ENCODE measurements at regions not wholly inside any gene's neighbourhood (a gene's known extent, or its start where the extent isn't known, plus 50 kb on each side); places are given as distances from the start of the nearest gene placed in this dataset.

- Mint-ChIP-seq H3K4me3 (no peak overlapping the region), H3K27ac (no peak overlapping the region), H3K36me3 (ENCODE audit: low read depth) (no peaks in the 10 kb centered on the region), H3K4me1 (ENCODE audit: low read depth) (no peaks in the 10 kb centered on the region), H3K9me3 (peaks cover 5% of the 10 kb centered on the region), H3K27me3 (no peaks in the 10 kb centered on the region)
Observed at GRCh38 chr7:136637813-136638212, 230.6 kb upstream of the CHRM2 start.

GRCh38 chr7:136635751-136636150 is 232.7 kb upstream of the CHRM2 start:
- H3K27me3 Mint-ChIP-seq: no peaks in the 10 kb centered on the region
- H3K9me3 Mint-ChIP-seq: peaks cover 7% of the 10 kb centered on the region
- no peaks in the 10 kb centered on the region for H3K36me3 Mint-ChIP-seq (ENCODE audit: low read depth)
- H3K4me3 Mint-ChIP-seq: no peak overlapping the region
- no peaks in the 10 kb centered on the region for H3K4me1 Mint-ChIP-seq (ENCODE audit: low read depth)
- no peak overlapping the region for H3K27ac Mint-ChIP-seq

- H3K27me3 Mint-ChIP-seq: no peaks in the 10 kb centered on the region
- H3K36me3 Mint-ChIP-seq (ENCODE audit: low read depth): no peaks in the 10 kb centered on the region
- H3K9me3 Mint-ChIP-seq: peaks cover 11% of the 10 kb centered on the region
- H3K4me1 Mint-ChIP-seq (ENCODE audit: low read depth): no peaks in the 10 kb centered on the region
- H3K4me3 Mint-ChIP-seq: no peak overlapping the region
- no peak overlapping the region for H3K27ac Mint-ChIP-seq
Observed at GRCh38 chr7:136618818-136619217, 249.6 kb upstream of the CHRM2 start.

- Mint-ChIP-seq H3K36me3 (ENCODE audit: low read depth) (no peaks in the 10 kb centered on the region), H3K9me3 (peaks cover 16% of the 10 kb centered on the region), H3K4me1 (ENCODE audit: low read depth) (no peaks in the 10 kb centered on the region), H3K4me3 (no peak overlapping the region), H3K27ac (no peak overlapping the region), H3K27me3 (no peaks in the 10 kb centered on the region)
Observed at GRCh38 chr7:136617176-136617575, 251.3 kb upstream of the CHRM2 start.

- Mint-ChIP-seq H3K4me3 (no peak overlapping the region), H3K27me3 (no peaks in the 10 kb centered on the region), H3K27ac (no peak overlapping the region), H3K4me1 (ENCODE audit: low read depth) (no peaks in the 10 kb centered on the region), H3K36me3 (ENCODE audit: low read depth) (no peaks in the 10 kb centered on the region), H3K9me3 (peaks cover 5% of the 10 kb centered on the region)
Observed at GRCh38 chr7:136605532-136606329, 262.7 kb upstream of the CHRM2 start.

- H3K27ac Mint-ChIP-seq: no peak overlapping the region
- no peaks in the 10 kb centered on the region for H3K36me3 Mint-ChIP-seq (ENCODE audit: low read depth)
- H3K27me3 Mint-ChIP-seq: no peaks in the 10 kb centered on the region
- no peak overlapping the region for H3K4me3 Mint-ChIP-seq
- peaks cover 5% of the 10 kb centered on the region for H3K9me3 Mint-ChIP-seq
- no peaks in the 10 kb centered on the region for H3K4me1 Mint-ChIP-seq (ENCODE audit: low read depth)
Observed at GRCh38 chr7:136601772-136602171, 266.7 kb upstream of the CHRM2 start.

GRCh38 chr7:136600475-136600874 is 268.0 kb upstream of the CHRM2 start:
- Mint-ChIP-seq H3K27me3 (no peaks in the 10 kb centered on the region), H3K27ac (no peak overlapping the region), H3K4me3 (no peak overlapping the region), H3K36me3 (ENCODE audit: low read depth) (no peaks in the 10 kb centered on the region), H3K9me3 (peaks cover 5% of the 10 kb centered on the region), H3K4me1 (ENCODE audit: low read depth) (no peaks in the 10 kb centered on the region)

GRCh38 chr7:136594739-136595144 is 273.7 kb upstream of the CHRM2 start:
- H3K9me3 Mint-ChIP-seq: peaks cover 8% of the 10 kb centered on the region
- no peaks in the 10 kb centered on the region for H3K4me1 Mint-ChIP-seq (ENCODE audit: low read depth)
- no peaks in the 10 kb centered on the region for H3K36me3 Mint-ChIP-seq (ENCODE audit: low read depth)
- no peak overlapping the region for H3K4me3 Mint-ChIP-seq
- H3K27me3 Mint-ChIP-seq: no peaks in the 10 kb centered on the region
- no peak overlapping the region for H3K27ac Mint-ChIP-seq

GRCh38 chr7:136588216-136588615 is 280.2 kb upstream of the CHRM2 start:
- H3K27ac Mint-ChIP-seq: no peak overlapping the region
- peaks cover 12% of the 10 kb centered on the region for H3K9me3 Mint-ChIP-seq
- H3K4me1 Mint-ChIP-seq (ENCODE audit: low read depth): no peaks in the 10 kb centered on the region
- no peaks in the 10 kb centered on the region for H3K36me3 Mint-ChIP-seq (ENCODE audit: low read depth)
- no peak overlapping the region for H3K4me3 Mint-ChIP-seq
- no peaks in the 10 kb centered on the region for H3K27me3 Mint-ChIP-seq

GRCh38 chr7:136585954-136586670 is 282.3 kb upstream of the CHRM2 start:
- Mint-ChIP-seq H3K27me3 (no peaks in the 10 kb centered on the region), H3K27ac (no peak overlapping the region), H3K4me1 (ENCODE audit: low read depth) (no peaks in the 10 kb centered on the region), H3K36me3 (ENCODE audit: low read depth) (no peaks in the 10 kb centered on the region), H3K4me3 (no peak overlapping the region), H3K9me3 (peaks cover 10% of the 10 kb centered on the region)

- peaks cover 6% of the 10 kb centered on the region for H3K9me3 Mint-ChIP-seq
- H3K27me3 Mint-ChIP-seq: no peaks in the 10 kb centered on the region
- H3K36me3 Mint-ChIP-seq (ENCODE audit: low read depth): no peaks in the 10 kb centered on the region
- H3K27ac Mint-ChIP-seq: no peak overlapping the region
- no peaks in the 10 kb centered on the region for H3K4me1 Mint-ChIP-seq (ENCODE audit: low read depth)
- H3K4me3 Mint-ChIP-seq: no peak overlapping the region
Observed at GRCh38 chr7:136566491-136566890, 302.0 kb upstream of the CHRM2 start.

- Mint-ChIP-seq H3K27me3 (no peaks in the 10 kb centered on the region), H3K9me3 (peaks cover 13% of the 10 kb centered on the region), H3K4me3 (no peak overlapping the region), H3K36me3 (ENCODE audit: low read depth) (no peaks in the 10 kb centered on the region), H3K4me1 (ENCODE audit: low read depth) (no peaks in the 10 kb centered on the region), H3K27ac (no peak overlapping the region)
Observed at GRCh38 chr7:136555933-136556332, 312.5 kb upstream of the CHRM2 start.

- peaks cover 12% of the 10 kb centered on the region for H3K9me3 Mint-ChIP-seq
- H3K4me1 Mint-ChIP-seq (ENCODE audit: low read depth): no peaks in the 10 kb centered on the region
- H3K27ac Mint-ChIP-seq: no peak overlapping the region
- H3K36me3 Mint-ChIP-seq (ENCODE audit: low read depth): no peaks in the 10 kb centered on the region
- no peaks in the 10 kb centered on the region for H3K27me3 Mint-ChIP-seq
- no peak overlapping the region for H3K4me3 Mint-ChIP-seq
Observed at GRCh38 chr7:136551618-136552017, 316.8 kb upstream of the CHRM2 start.

- Mint-ChIP-seq H3K36me3 (ENCODE audit: low read depth) (no peaks in the 10 kb centered on the region), H3K9me3 (peaks cover 8% of the 10 kb centered on the region), H3K4me3 (no peak overlapping the region), H3K4me1 (ENCODE audit: low read depth) (no peaks in the 10 kb centered on the region), H3K27ac (no peak overlapping the region), H3K27me3 (no peaks in the 10 kb centered on the region)
Observed at GRCh38 chr7:136549756-136550155, 318.7 kb upstream of the CHRM2 start.

- no peak overlapping the region for H3K4me3 Mint-ChIP-seq
- H3K4me1 Mint-ChIP-seq (ENCODE audit: low read depth): no peaks in the 10 kb centered on the region
- no peak overlapping the region for H3K27ac Mint-ChIP-seq
- no peaks in the 10 kb centered on the region for H3K27me3 Mint-ChIP-seq
- peaks cover 28% of the 10 kb centered on the region for H3K9me3 Mint-ChIP-seq
- H3K36me3 Mint-ChIP-seq (ENCODE audit: low read depth): no peaks in the 10 kb centered on the region
Observed at GRCh38 chr7:136533732-136534131, 334.7 kb upstream of the CHRM2 start.
